Sigmoid colon (tissue), 6 donors: ENCODE measurements at regions not wholly inside any gene's neighbourhood (a gene's known extent, or its start where the extent isn't known, plus 50 kb on each side); places are given as distances from the start of the nearest gene placed in this dataset.

ENCODE experiments used
- DNase-seq: peaks from one replicate; pipeline ENCODE4 v3.0.0-alpha.2; 2019
- H3K27ac ChIP-seq, 4 donors: fragments of 200-600 bp; sonication (generic); one replicate each; pipeline ENCODE4 v1.5.1; 2016 to 2019; ENCODE audit warnings: mild to moderate bottlenecking in 1 of 4
- H3K27me3 ChIP-seq, 3 donors: fragments of 200-600 bp; sonication (generic); one replicate each; pipeline ENCODE4 v1.5.1; 2019; ENCODE audit warnings: mild to moderate bottlenecking in 1 of 3
- H3K36me3 ChIP-seq, 4 donors: fragments of 200-600 bp; sonication (generic); one replicate each; pipeline ENCODE4 v1.5.1; 2016 to 2019
- H3K4me1 ChIP-seq, 4 donors: fragments of 200-600 bp; sonication (generic); one replicate each; pipeline ENCODE4 v1.5.1; 2017 to 2019
- H3K4me3 ChIP-seq, 4 donors: fragments of 200-600 bp; sonication (generic); one replicate each; pipeline ENCODE4 v1.5.1; 2017 to 2019; ENCODE audit warnings: mild to moderate bottlenecking in 2 of 4, moderate library complexity in 1 of 4
- H3K9me3 ChIP-seq, 4 donors: fragments of 200-600 bp in 3 of 4; sonication (generic) in 3 of 4; one replicate each; pipeline versions ENCODE4 v1.5.1 to v1.6.1; 2013 to 2019
- EP300 ChIP-seq, 4 donors: sonication (generic); formaldehyde crosslinking; IDR thresholded peaks; one replicate each; pipeline ENCODE4 v1.6.1; 2017; ENCODE audit warnings: antibody characterized with exemption in 4 of 4
- POLR2A ChIP-seq, 2 donors: fragments of 450-650 bp; IDR thresholded peaks; one replicate each; pipeline ENCODE4 v1.6.1; 2016; ENCODE audit warnings: antibody characterized with exemption in 2 of 2, mild to moderate bottlenecking in 2 of 2, moderate library complexity in 2 of 2
- POLR2AphosphoS5 ChIP-seq, 4 donors: sonication (generic); formaldehyde crosslinking; IDR thresholded peaks; one replicate each; pipeline ENCODE4 v1.6.1; 2017; ENCODE audit warnings: antibody characterized with exemption in 4 of 4
- WGBS, 2 donors: extraction: QIAGEN DNeasy Blood & Tissue Kit; methylation state at CpG; one replicate each; pipeline ENCODE4 v1.1.7; 2013; 5-methylcytosine and 5-hydroxymethylcytosine counted together
- intact Hi-C: fragments of 100-400 bp; cut with DNase I; formaldehyde crosslinking; loops from one replicate; pipeline ENCODE4 v1.15.1; 2023
- TF ChIP-seq, protein P1 (sequence below), 4 experiments: fragments of 450-650 bp in 3 of 4; fragments of 200-600 bp in 1 of 4; IDR thresholded peaks; one replicate each; pipeline ENCODE4 v1.5.1; 2016 to 2019; ENCODE audit warnings: antibody characterized with exemption in 4 of 4, mild to moderate bottlenecking in 3 of 4, moderate library complexity in 2 of 4
- donor health status: healthy with polysubstance abuse.
- donor health status: healthy.

DNA sequence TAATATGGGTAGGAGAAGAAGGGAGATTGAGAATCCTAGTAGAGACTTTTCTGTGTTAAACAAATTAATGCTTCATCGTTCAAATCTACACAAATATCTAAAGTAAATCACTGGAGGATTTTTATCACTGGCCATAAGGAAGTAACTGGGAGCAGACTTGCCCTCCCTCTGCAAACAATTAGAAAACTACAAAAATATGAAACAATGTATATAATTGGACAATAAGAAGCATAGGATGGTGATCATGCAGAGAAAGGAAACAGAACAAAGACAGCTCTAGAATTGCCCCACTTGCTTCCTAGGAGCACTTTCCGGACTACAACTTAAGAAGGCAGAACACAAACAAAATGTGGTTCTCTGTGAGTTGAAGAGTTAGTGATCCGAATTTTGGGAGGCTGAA lies 452.7 kb upstream of the KLHL29 start:
- 14 to 62% methylated on average over 3 of the region's 3 CpGs for WGBS, 2 donors
- Histone ChIP-seq H3K27ac (no peak overlapping the region), H3K4me1 (no peaks in the 10 kb centered on the region), H3K9me3 (no peaks in the 10 kb centered on the region), H3K36me3 (no peaks in the 10 kb centered on the region), H3K27me3 (no peaks in the 10 kb centered on the region), H3K4me3 (no peak overlapping the region)
- DNase-seq, result no peak
- intact Hi-C loops, result no loop called here
- TF ChIP-seq POLR2A (IDR thresholded peaks at IDR 0.05) (no peak), POLR2AphosphoS5 (IDR thresholded peaks at IDR 0.05) (no peak), EP300 (IDR thresholded peaks at IDR 0.05) (no peak)
- TF ChIP-seq, protein P1, sequence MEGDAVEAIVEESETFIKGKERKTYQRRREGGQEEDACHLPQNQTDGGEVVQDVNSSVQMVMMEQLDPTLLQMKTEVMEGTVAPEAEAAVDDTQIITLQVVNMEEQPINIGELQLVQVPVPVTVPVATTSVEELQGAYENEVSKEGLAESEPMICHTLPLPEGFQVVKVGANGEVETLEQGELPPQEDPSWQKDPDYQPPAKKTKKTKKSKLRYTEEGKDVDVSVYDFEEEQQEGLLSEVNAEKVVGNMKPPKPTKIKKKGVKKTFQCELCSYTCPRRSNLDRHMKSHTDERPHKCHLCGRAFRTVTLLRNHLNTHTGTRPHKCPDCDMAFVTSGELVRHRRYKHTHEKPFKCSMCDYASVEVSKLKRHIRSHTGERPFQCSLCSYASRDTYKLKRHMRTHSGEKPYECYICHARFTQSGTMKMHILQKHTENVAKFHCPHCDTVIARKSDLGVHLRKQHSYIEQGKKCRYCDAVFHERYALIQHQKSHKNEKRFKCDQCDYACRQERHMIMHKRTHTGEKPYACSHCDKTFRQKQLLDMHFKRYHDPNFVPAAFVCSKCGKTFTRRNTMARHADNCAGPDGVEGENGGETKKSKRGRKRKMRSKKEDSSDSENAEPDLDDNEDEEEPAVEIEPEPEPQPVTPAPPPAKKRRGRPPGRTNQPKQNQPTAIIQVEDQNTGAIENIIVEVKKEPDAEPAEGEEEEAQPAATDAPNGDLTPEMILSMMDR (IDR thresholded peaks at IDR 0.05), result no peak

GRCh38 chr2:22934747-22935146 lies 450.2 kb upstream of the KLHL29 start:
- Histone ChIP-seq H3K27ac (no peak overlapping the region), H3K36me3 (no peaks in the 10 kb centered on the region), H3K27me3 (no peaks in the 10 kb centered on the region), H3K9me3 (no peaks in the 10 kb centered on the region), H3K4me1 (no peaks in the 10 kb centered on the region), H3K4me3 (no peak overlapping the region)
- no peak for DNase-seq
- TF ChIP-seq, protein P1 (IDR thresholded peaks at IDR 0.05), result no peak
- TF ChIP-seq POLR2A (IDR thresholded peaks at IDR 0.05) (no peak), EP300 (IDR thresholded peaks at IDR 0.05) (no peak), POLR2AphosphoS5 (IDR thresholded peaks at IDR 0.05) (no peak)
- 79 to 85% methylated on average over 1 of the region's 1 CpG for WGBS, 2 donors
- intact Hi-C loops, result no loop called here

- intact Hi-C loops, result no loop called here
- no peaks in the 10 kb centered on the region for H3K9me3 ChIP-seq
- WGBS, 2 donors, result 14 to 63% methylated on average over 7 of the region's 7 CpGs
- peaks cover 0 to 17% (median 8%) of the 10 kb centered on the region in 4 donors for H3K4me1 ChIP-seq
- no peak overlapping the region for H3K27ac ChIP-seq
- no peaks in the 10 kb centered on the region for H3K27me3 ChIP-seq
- no peak for DNase-seq
- TF ChIP-seq EP300 (IDR thresholded peaks at IDR 0.05), result no peak
- no peak for TF ChIP-seq POLR2A (IDR thresholded peaks at IDR 0.05)
- no peak for TF ChIP-seq POLR2AphosphoS5 (IDR thresholded peaks at IDR 0.05)
- TF ChIP-seq, protein P1 (IDR thresholded peaks at IDR 0.05), result no peak
- no peaks in the 10 kb centered on the region for H3K36me3 ChIP-seq
- H3K4me3 ChIP-seq, result no peak overlapping the region
Observed at GRCh38 chr2:22942441-22942840, 442.5 kb upstream of the KLHL29 start.

DNA sequence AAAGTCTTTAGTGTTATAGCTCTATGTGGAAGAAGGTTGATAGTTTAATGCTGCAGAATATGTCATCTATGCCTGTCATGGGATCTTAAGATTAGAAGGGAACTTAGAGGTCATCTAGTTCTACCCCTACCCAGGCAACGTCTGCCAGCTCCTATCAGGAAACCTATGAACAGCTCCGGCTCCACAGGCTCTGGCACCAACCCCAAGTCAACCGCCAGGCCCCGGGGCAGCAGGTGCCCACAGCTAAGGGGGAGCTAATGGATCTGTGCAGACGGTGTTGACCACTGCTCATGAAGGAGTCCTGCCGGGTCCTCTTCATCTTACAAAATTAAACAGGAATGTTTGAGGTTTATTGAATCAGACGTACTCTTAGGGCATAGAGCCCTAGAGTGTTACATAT lies 440.8 kb upstream of the KLHL29 start:
- WGBS, 2 donors, result 90 to 93% methylated on average over 7 of the region's 7 CpGs
- intact Hi-C loops, result no loop called here
- no peak for DNase-seq
- Histone ChIP-seq H3K4me3 (no peak overlapping the region), H3K27ac (no peak overlapping the region), H3K36me3 (no peaks in the 10 kb centered on the region), H3K9me3 (no peaks in the 10 kb centered on the region), H3K27me3 (no peaks in the 10 kb centered on the region), H3K4me1 (peaks cover 0 to 17% (median 8%) of the 10 kb centered on the region in 4 donors)
- TF ChIP-seq POLR2AphosphoS5 (IDR thresholded peaks at IDR 0.05) (no peak), EP300 (IDR thresholded peaks at IDR 0.05) (no peak), POLR2A (IDR thresholded peaks at IDR 0.05) (no peak)
- TF ChIP-seq, protein P1 (IDR thresholded peaks at IDR 0.05), result no peak

DNA sequence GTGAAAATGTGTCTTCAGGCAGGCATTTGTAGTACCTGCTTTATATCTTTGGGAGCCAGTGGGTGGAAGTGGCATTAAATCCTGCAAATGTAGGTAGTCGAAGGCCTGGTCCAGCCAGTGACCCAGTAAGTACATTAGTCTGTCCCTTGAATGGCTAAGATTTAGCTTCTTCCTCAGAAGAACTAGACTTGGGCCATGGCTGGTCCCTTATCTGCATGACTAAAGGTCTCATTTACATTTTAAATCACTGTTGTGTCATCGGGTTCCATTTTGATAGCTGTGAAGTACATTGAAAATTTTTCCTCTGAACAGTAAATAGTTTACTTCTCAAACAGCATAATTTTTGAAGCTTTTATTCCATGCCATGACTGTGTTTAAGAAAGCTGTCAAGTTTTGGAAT lies 438.4 kb upstream of the KLHL29 start:
- Histone ChIP-seq H3K27ac (no peak overlapping the region), H3K4me1 (peaks cover 0 to 17% (median 8%) of the 10 kb centered on the region in 4 donors), H3K27me3 (no peaks in the 10 kb centered on the region), H3K4me3 (no peak overlapping the region), H3K9me3 (no peaks in the 10 kb centered on the region), H3K36me3 (no peaks in the 10 kb centered on the region)
- TF ChIP-seq POLR2A (IDR thresholded peaks at IDR 0.05) (no peak), EP300 (IDR thresholded peaks at IDR 0.05) (no peak), POLR2AphosphoS5 (IDR thresholded peaks at IDR 0.05) (no peak)
- TF ChIP-seq, protein P1 (IDR thresholded peaks at IDR 0.05), result no peak
- no peak for DNase-seq
- 90 to 97% methylated on average over 2 of the region's 2 CpGs for WGBS, 2 donors
- intact Hi-C loops, result no loop called here
